Thyroid gland (tissue), 4 donors: ENCODE measurements at regions not wholly inside any gene's neighbourhood (a gene's known extent, or its start where the extent isn't known, plus 50 kb on each side); places are given as distances from the start of the nearest gene placed in this dataset.

Experiments used
- DNase-seq, 2 donors: peaks; one replicate each; pipeline ENCODE4 v3.0.0-alpha.2; 2019
- H3K27ac ChIP-seq, 3 donors: fragments of 200-600 bp; sonication (generic); 1 replicate in 2 of 3; 2 replicates in 1 of 3; pipeline ENCODE4 v1.5.1; 2016 to 2019; ENCODE audit warnings: mild to moderate bottlenecking in 1 of 3, moderate library complexity in 1 of 3
- H3K27me3 ChIP-seq: fragments of 200-600 bp; sonication (generic); one replicate; pipeline ENCODE4 v1.5.1; 2019
- H3K36me3 ChIP-seq, 2 donors: fragments of 200-600 bp; sonication (generic); one replicate each; pipeline ENCODE4 v1.5.1; 2016 to 2019
- H3K4me1 ChIP-seq, 2 donors: fragments of 200-600 bp; sonication (generic); one replicate each; pipeline ENCODE4 v1.5.1; 2017 to 2019
- H3K4me3 ChIP-seq, 3 donors: fragments of 200-600 bp; sonication (generic); replicated peaks in 1 of 3; 1 replicate in 2 of 3; 2 replicates in 1 of 3; pipeline ENCODE4 v1.5.1; 2016; ENCODE audit warnings: mild to moderate bottlenecking in 1 of 3
- H3K9me3 ChIP-seq: fragments of 200-600 bp; sonication (generic); one replicate; pipeline ENCODE4 v1.5.1; 2017
- CTCF ChIP-seq, 6 experiments: fragments of 200-600 bp in 3 of 6; fragments of 450-650 bp in 3 of 6; sonication (generic) in 3 of 6; IDR thresholded peaks; one replicate each; pipeline ENCODE4 v1.5.1; 2016 to 2019; ENCODE audit warnings: antibody characterized with exemption in 6 of 6, mild to moderate bottlenecking in 2 of 6, inconsistent platforms in 1 of 6, moderate library complexity in 1 of 6
- POLR2A ChIP-seq, 2 donors: fragments of 450-650 bp; IDR thresholded peaks; one replicate each; pipeline ENCODE4 v1.6.1; 2017; ENCODE audit warnings: antibody characterized with exemption in 2 of 2, mild to moderate bottlenecking in 2 of 2, moderate library complexity in 1 of 2
- WGBS, 2 donors: methylation state at CpG; one replicate each; pipeline ENCODE4 v1.1.5; 2017; 5-methylcytosine and 5-hydroxymethylcytosine counted together
- intact Hi-C: fragments of 100-400 bp; cut with DNase I; formaldehyde crosslinking; loops from one replicate; pipeline ENCODE4 v1.15.1; 2023

DNA sequence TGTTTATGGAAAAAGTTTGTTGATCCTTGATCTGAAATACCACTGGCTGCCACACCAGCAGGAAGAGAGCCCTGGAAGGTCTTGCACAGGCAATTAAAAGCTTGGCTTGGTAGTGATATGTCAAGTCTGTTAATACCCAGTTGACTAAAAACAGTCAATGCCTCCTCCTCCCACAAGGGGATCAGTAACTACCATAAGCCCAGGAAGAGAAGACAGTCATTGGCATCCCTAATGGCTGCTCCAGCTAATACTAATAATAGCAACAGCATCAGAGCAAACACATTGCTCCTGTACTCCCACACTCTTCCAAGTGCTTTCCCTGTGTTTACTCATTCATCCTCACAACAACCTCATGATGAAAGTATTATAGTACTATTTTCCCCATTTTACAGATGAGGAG lies 528.6 kb downstream of the TAFA4 start:
- no peak overlapping the region for H3K27ac ChIP-seq
- no peak for DNase-seq
- H3K4me3 ChIP-seq, result no peak overlapping the region
- H3K4me1 ChIP-seq, result no peaks in the 10 kb centered on the region
- H3K36me3 ChIP-seq, result no peaks in the 10 kb centered on the region
- no peaks in the 10 kb centered on the region for H3K9me3 ChIP-seq
- intact Hi-C loops, result no loop called here
- no peaks in the 10 kb centered on the region for H3K27me3 ChIP-seq
- TF ChIP-seq POLR2A (IDR thresholded peaks at IDR 0.05), result no peak
- TF ChIP-seq CTCF (IDR thresholded peaks at IDR 0.05), result no peak

GRCh38 chr3:68402235-68402918 lies 530.0 kb downstream of the TAFA4 start:
- 53 to 55% methylated on average over 6 of the region's 6 CpGs for WGBS, 2 donors
- no peak for TF ChIP-seq POLR2A (IDR thresholded peaks at IDR 0.05)
- Histone ChIP-seq H3K9me3 (no peaks in the 10 kb centered on the region), H3K4me1 (no peaks in the 10 kb centered on the region), H3K4me3 (no peak overlapping the region), H3K36me3 (no peaks in the 10 kb centered on the region), H3K27me3 (no peaks in the 10 kb centered on the region), H3K27ac (no peak overlapping the region)
- intact Hi-C loops, result no loop called here
- no peak for DNase-seq

- DNase-seq, result no peak
- H3K9me3 ChIP-seq, result no peaks in the 10 kb centered on the region
- 81 to 84% methylated on average over 8 of the region's 8 CpGs for WGBS, 2 donors
- no peaks in the 10 kb centered on the region for H3K27me3 ChIP-seq
- H3K4me3 ChIP-seq, result no peak overlapping the region
- H3K27ac ChIP-seq, result no peak overlapping the region
- H3K4me1 ChIP-seq, result no peaks in the 10 kb centered on the region
- TF ChIP-seq CTCF (IDR thresholded peaks at IDR 0.05), result no peak
- no peak for TF ChIP-seq POLR2A (IDR thresholded peaks at IDR 0.05)
- intact Hi-C loops, result no loop called here
- H3K36me3 ChIP-seq, result no peaks in the 10 kb centered on the region
Measured at GRCh38 chr3:68378631-68379030, 553.7 kb downstream of the TAFA4 start.

DNA sequence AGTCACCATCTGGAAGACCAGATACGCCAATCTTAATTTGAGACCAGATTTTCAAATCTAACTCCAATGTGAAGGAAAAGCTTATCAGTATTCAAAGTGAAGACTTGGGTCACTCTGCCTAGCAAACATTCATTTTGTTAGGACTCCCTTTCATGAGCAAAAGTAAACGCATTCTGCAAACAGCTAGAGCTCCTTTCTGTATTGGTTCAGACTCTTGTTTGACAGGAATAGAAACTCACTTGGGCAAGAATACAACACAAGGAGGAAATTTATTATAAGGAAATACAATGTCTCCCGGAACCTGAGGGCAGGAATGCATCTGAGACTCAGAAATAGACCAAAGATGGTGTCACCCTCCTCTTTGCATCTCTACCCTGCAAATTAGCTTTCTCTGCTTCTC lies 558.6 kb downstream of the TAFA4 start:
- Histone ChIP-seq H3K36me3 (no peaks in the 10 kb centered on the region), H3K9me3 (no peaks in the 10 kb centered on the region), H3K4me1 (no peaks in the 10 kb centered on the region), H3K27me3 (no peaks in the 10 kb centered on the region), H3K27ac (no peak overlapping the region), H3K4me3 (no peak overlapping the region)
- DNase-seq, result no peak
- intact Hi-C loops, result no loop called here
- 67 to 68% methylated on average over 3 of the region's 3 CpGs for WGBS, 2 donors
- TF ChIP-seq POLR2A (IDR thresholded peaks at IDR 0.05) (no peak), CTCF (IDR thresholded peaks at IDR 0.05) (no peak)

- H3K27me3 ChIP-seq, result no peaks in the 10 kb centered on the region
- intact Hi-C loops, result no loop called here
- H3K4me1 ChIP-seq, result no peaks in the 10 kb centered on the region
- TF ChIP-seq CTCF (IDR thresholded peaks at IDR 0.05) (no peak), POLR2A (IDR thresholded peaks at IDR 0.05) (no peak)
- H3K27ac ChIP-seq, result no peak overlapping the region
- WGBS, 2 donors, result 90 to 94% methylated on average over 3 of the region's 3 CpGs
- no peaks in the 10 kb centered on the region for H3K36me3 ChIP-seq
- no peak overlapping the region for H3K4me3 ChIP-seq
- no peak for DNase-seq
- H3K9me3 ChIP-seq, result no peaks in the 10 kb centered on the region
Measured at GRCh38 chr3:68363796-68364195, 568.6 kb downstream of the TAFA4 start.

DNA sequence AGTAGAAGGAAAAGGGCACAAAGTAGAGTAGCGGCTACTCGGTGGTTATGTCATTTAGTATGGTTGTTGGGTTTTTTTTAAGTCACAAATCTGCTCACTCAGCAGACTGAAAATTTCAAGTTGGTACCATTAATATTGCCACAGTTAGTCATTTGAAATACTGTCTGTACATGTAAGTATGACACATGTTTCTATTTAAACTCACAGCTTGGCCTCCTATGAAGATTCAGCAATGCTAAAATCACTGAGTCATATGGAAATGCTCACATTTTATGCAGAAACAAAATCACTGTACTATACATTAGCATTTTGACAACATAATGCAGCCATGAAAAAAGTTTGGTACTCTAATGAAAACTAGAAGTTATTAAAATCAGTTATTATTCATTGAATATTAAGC lies 571.9 kb downstream of the TAFA4 start:
- Histone ChIP-seq H3K4me3 (no peak overlapping the region), H3K9me3 (no peaks in the 10 kb centered on the region), H3K27ac (no peak overlapping the region), H3K36me3 (no peaks in the 10 kb centered on the region), H3K27me3 (no peaks in the 10 kb centered on the region), H3K4me1 (no peaks in the 10 kb centered on the region)
- TF ChIP-seq POLR2A (IDR thresholded peaks at IDR 0.05) (no peak), CTCF (IDR thresholded peaks at IDR 0.05) (no peak)
- intact Hi-C loops, result no loop called here
- WGBS, 2 donors, result 93 to 94% methylated on average over 2 of the region's 2 CpGs
- DNase-seq, result no peak
